Cardiac septum (tissue), 1 donor: ENCODE measurements at regions not wholly inside any gene's neighbourhood (a gene's known extent, or its start where the extent isn't known, plus 50 kb on each side); places are given as distances from the start of the nearest gene placed in this dataset.
"Not testable (repeated sequence)": the region's sequence is repeated elsewhere in the genome, so short reads cannot be mapped to it uniquely, and the experiment has no call there.

Experiments
- DNase-seq: peaks from one replicate; pipeline ENCODE4 v3.0.0-alpha.2; 2020; ENCODE audit warnings: low spot score
- intact Hi-C: fragments of 100-400 bp; cut with DNase I; formaldehyde crosslinking; loops from one replicate; pipeline ENCODE4 v1.14.0; 2022
- donor health status: DM: no; HTN: no; CAD: no.

- intact Hi-C loops: no loop called here
- DNase-seq: no peak
Observed at GRCh38 chr2:228799208-228799588, 471.9 kb downstream of the PID1 start.

- intact Hi-C loops: no loop called here
- DNase-seq: no peak
Observed at GRCh38 chr2:228798458-228799207, 472.5 kb downstream of the PID1 start.

GRCh38 chr2:228796386-228796785 is 474.7 kb downstream of the PID1 start:
- intact Hi-C loops: no loop called here
- no peak for DNase-seq

- DNase-seq: no peak
- intact Hi-C loops: no loop called here
Observed at GRCh38 chr2:228793116-228793515, 478.0 kb downstream of the PID1 start.

- intact Hi-C loops: no loop called here
- no peak for DNase-seq
Observed at GRCh38 chr2:228786901-228787300, 484.2 kb downstream of the PID1 start.

- no peak for DNase-seq
- intact Hi-C loops: no loop called here
Observed at GRCh38 chr2:228782281-228782680, 488.8 kb downstream of the PID1 start.

GRCh38 chr2:228777855-228778355 is 493.2 kb downstream of the PID1 start:
- intact Hi-C loops: no loop called here
- no peak for DNase-seq

GRCh38 chr2:228774548-228774947 is 496.5 kb downstream of the PID1 start:
- intact Hi-C loops: no loop called here
- DNase-seq: no peak

GRCh38 chr2:228771774-228772173 is 499.3 kb downstream of the PID1 start:
- no peak for DNase-seq
- intact Hi-C loops: no loop called here

GRCh38 chr2:228771315-228771714 is 499.8 kb downstream of the PID1 start:
- intact Hi-C loops: no loop called here
- DNase-seq: no peak

GRCh38 chr2:228768818-228769217 is 502.3 kb downstream of the PID1 start:
- DNase-seq: no peak
- intact Hi-C loops: no loop called here

GRCh38 chr2:228768141-228768540 is 502.9 kb downstream of the PID1 start:
- DNase-seq, intact Hi-C loops: not testable (repeated sequence)

- DNase-seq: no peak
- intact Hi-C loops: no loop called here
Observed at GRCh38 chr2:228767196-228767595, 503.9 kb downstream of the PID1 start.

GRCh38 chr2:228763379-228763981 is 507.6 kb downstream of the PID1 start:
- intact Hi-C loops: no loop called here
- DNase-seq: no peak

- DNase-seq: no peak
- intact Hi-C loops: no loop called here
Observed at GRCh38 chr2:228762565-228762964, 508.5 kb downstream of the PID1 start.

GRCh38 chr2:228755661-228756060 is 515.4 kb downstream of the PID1 start:
- intact Hi-C loops, DNase-seq: not testable (repeated sequence)

- DNase-seq: no peak
- intact Hi-C loops: no loop called here
Observed at GRCh38 chr2:228747483-228747882, 523.6 kb downstream of the PID1 start.

GRCh38 chr2:228738671-228739380 is 532.3 kb downstream of the PID1 start:
- intact Hi-C loops: no loop called here
- DNase-seq: no peak

GRCh38 chr2:228735697-228736096 is 535.4 kb downstream of the PID1 start:
- intact Hi-C loops: no loop called here
- DNase-seq: no peak

GRCh38 chr2:228731517-228731916 is 539.6 kb downstream of the PID1 start:
- no peak for DNase-seq
- intact Hi-C loops: no loop called here

GRCh38 chr2:228728961-228729360 is 542.1 kb downstream of the PID1 start:
- intact Hi-C loops: no loop called here
- no peak for DNase-seq
